Uterus (tissue), 3 donors: ENCODE measurements at regions not wholly inside any gene's neighbourhood (a gene's known extent, or its start where the extent isn't known, plus 50 kb on each side); places are given as distances from the start of the nearest gene placed in this dataset.

Experiments used
- DNase-seq, 2 donors: peaks; one replicate each; pipeline ENCODE4 v3.0.0-alpha.2; 2019 to 2020
- H3K27ac ChIP-seq, 2 donors: fragments of 200-600 bp; sonication (generic); 1 replicate in 1 of 2; 2 replicates in 1 of 2; pipeline ENCODE4 v1.5.1; 2016 to 2018
- H3K27me3 ChIP-seq, 2 donors: fragments of 200-600 bp; sonication (generic); one replicate each; pipeline ENCODE4 v1.5.1; 2018 to 2019; ENCODE audit warnings: control low read depth in 1 of 2
- H3K36me3 ChIP-seq, 2 donors: fragments of 200-600 bp; sonication (generic); one replicate each; pipeline ENCODE4 v1.5.1; 2019; ENCODE audit warnings: control low read depth in 1 of 2
- H3K4me1 ChIP-seq, 2 donors: fragments of 200-600 bp; sonication (generic); one replicate each; pipeline ENCODE4 v1.5.1; 2018 to 2019; ENCODE audit warnings: control low read depth in 1 of 2
- H3K4me3 ChIP-seq, 2 donors: fragments of 200-600 bp; sonication (generic); 1 replicate in 1 of 2; 2 replicates in 1 of 2; pipeline ENCODE4 v1.5.1; 2018 to 2019; ENCODE audit warnings: mild to moderate bottlenecking in 1 of 2
- H3K9me3 ChIP-seq, 2 donors: fragments of 200-600 bp; sonication (generic); one replicate each; pipeline ENCODE4 v1.5.1; 2019; ENCODE audit warnings: control low read depth in 1 of 2
- CTCF ChIP-seq, 4 experiments: fragments of 200-600 bp in 2 of 4; fragments of 450-650 bp in 2 of 4; sonication (generic) in 2 of 4; IDR thresholded peaks; one replicate each; pipeline ENCODE4 v1.5.1; 2016 to 2019; ENCODE audit warnings: antibody characterized with exemption in 4 of 4, mild to moderate bottlenecking in 2 of 4, moderate library complexity in 1 of 4
- POLR2A ChIP-seq, 2 donors: fragments of 450-650 bp; IDR thresholded peaks; one replicate each; pipeline ENCODE4 v1.6.1; 2016; ENCODE audit warnings: antibody characterized with exemption in 2 of 2, mild to moderate bottlenecking in 1 of 2, moderate library complexity in 1 of 2
- intact Hi-C: fragments of 100-400 bp; cut with DNase I; formaldehyde crosslinking; loops from one replicate; pipeline ENCODE4 v1.15.1; 2023; ENCODE audit warnings: low total_unique reads
- donor health status: DM: yes; HTN: yes; CAD: no.

- H3K9me3 ChIP-seq, result no peaks in the 10 kb centered on the region
- no peak for TF ChIP-seq CTCF (IDR thresholded peaks at IDR 0.05)
- TF ChIP-seq POLR2A (IDR thresholded peaks at IDR 0.05), result no peak
- H3K36me3 ChIP-seq, result no peaks in the 10 kb centered on the region
- H3K4me1 ChIP-seq, result no peaks in the 10 kb centered on the region
- no peaks in the 10 kb centered on the region for H3K27me3 ChIP-seq
- H3K27ac ChIP-seq, result no peak overlapping the region
- intact Hi-C loops, result no loop called here
- DNase-seq, result no peak
- no peak overlapping the region for H3K4me3 ChIP-seq
Observed at GRCh38 chr18:54734059-54734458, 94.2 kb upstream of the RAB27B start.

GRCh38 chr18:54736981-54737380 is 91.3 kb upstream of the RAB27B start:
- intact Hi-C loops, result no loop called here

GRCh38 chr18:54737986-54738385 is 90.3 kb upstream of the RAB27B start:
- no peak overlapping the region for H3K4me3 ChIP-seq
- intact Hi-C loops, result no loop called here
- no peaks in the 10 kb centered on the region for H3K36me3 ChIP-seq
- DNase-seq, result no peak
- H3K27me3 ChIP-seq, result no peaks in the 10 kb centered on the region
- TF ChIP-seq CTCF (IDR thresholded peaks at IDR 0.05) (no peak), POLR2A (IDR thresholded peaks at IDR 0.05) (no peak)
- H3K4me1 ChIP-seq, result no peaks in the 10 kb centered on the region
- H3K27ac ChIP-seq, result no peak overlapping the region
- H3K9me3 ChIP-seq, result no peaks in the 10 kb centered on the region

More at GRCh38 chr18:54736981-54737380, 91.3 kb upstream of the RAB27B start:
- H3K27ac ChIP-seq, result no peak overlapping the region
- no peaks in the 10 kb centered on the region for H3K27me3 ChIP-seq
- H3K4me1 ChIP-seq, result no peaks in the 10 kb centered on the region
- no peaks in the 10 kb centered on the region for H3K9me3 ChIP-seq
- no peaks in the 10 kb centered on the region for H3K36me3 ChIP-seq
- DNase-seq, result no peak
- no peak for TF ChIP-seq CTCF (IDR thresholded peaks at IDR 0.05)
- TF ChIP-seq POLR2A (IDR thresholded peaks at IDR 0.05), result no peak
- H3K4me3 ChIP-seq, result no peak overlapping the region

- Histone ChIP-seq H3K4me3 (no peak overlapping the region), H3K27ac (no peak overlapping the region), H3K36me3 (no peaks in the 10 kb centered on the region), H3K27me3 (no peaks in the 10 kb centered on the region), H3K4me1 (no peaks in the 10 kb centered on the region), H3K9me3 (no peaks in the 10 kb centered on the region)
- intact Hi-C loops, result no loop called here
- DNase-seq, result no peak
- TF ChIP-seq CTCF (IDR thresholded peaks at IDR 0.05), result no peak
- no peak for TF ChIP-seq POLR2A (IDR thresholded peaks at IDR 0.05)
Observed at GRCh38 chr18:54739476-54739875, 88.8 kb upstream of the RAB27B start.

- TF ChIP-seq POLR2A (IDR thresholded peaks at IDR 0.05) (no peak), CTCF (IDR thresholded peaks at IDR 0.05) (no peak)
- Histone ChIP-seq H3K36me3 (no peaks in the 10 kb centered on the region), H3K27ac (no peak overlapping the region), H3K9me3 (no peaks in the 10 kb centered on the region), H3K4me1 (no peaks in the 10 kb centered on the region), H3K27me3 (no peaks in the 10 kb centered on the region), H3K4me3 (no peak overlapping the region)
- intact Hi-C loops, result no loop called here
- DNase-seq, result no peak
Observed at GRCh38 chr18:54740136-54740846, 88.0 kb upstream of the RAB27B start.
